HG03039 (cell line): ENCODE measurements at regions not wholly inside any gene's neighbourhood (a gene's known extent, or its start where the extent isn't known, plus 50 kb on each side); places are given as distances from the start of the nearest gene placed in this dataset.
"Not testable (repeated sequence)": the region's sequence is repeated elsewhere in the genome, so short reads cannot be mapped to it uniquely, and the experiment has no call there.

Experiments
- ATAC-seq: cut with Tn5 transposase; IDR thresholded peaks from one replicate; pipeline ENCODE4 v1.9.1; 2021; ENCODE audit warnings: mild to moderate bottlenecking, moderate library complexity; ENCODE audit not compliant: unreplicated experiment

- no peak for ATAC-seq
Observed at GRCh38 chr2:37569131-37569823, 102.2 kb downstream of the CDC42EP3 start.

DNA sequence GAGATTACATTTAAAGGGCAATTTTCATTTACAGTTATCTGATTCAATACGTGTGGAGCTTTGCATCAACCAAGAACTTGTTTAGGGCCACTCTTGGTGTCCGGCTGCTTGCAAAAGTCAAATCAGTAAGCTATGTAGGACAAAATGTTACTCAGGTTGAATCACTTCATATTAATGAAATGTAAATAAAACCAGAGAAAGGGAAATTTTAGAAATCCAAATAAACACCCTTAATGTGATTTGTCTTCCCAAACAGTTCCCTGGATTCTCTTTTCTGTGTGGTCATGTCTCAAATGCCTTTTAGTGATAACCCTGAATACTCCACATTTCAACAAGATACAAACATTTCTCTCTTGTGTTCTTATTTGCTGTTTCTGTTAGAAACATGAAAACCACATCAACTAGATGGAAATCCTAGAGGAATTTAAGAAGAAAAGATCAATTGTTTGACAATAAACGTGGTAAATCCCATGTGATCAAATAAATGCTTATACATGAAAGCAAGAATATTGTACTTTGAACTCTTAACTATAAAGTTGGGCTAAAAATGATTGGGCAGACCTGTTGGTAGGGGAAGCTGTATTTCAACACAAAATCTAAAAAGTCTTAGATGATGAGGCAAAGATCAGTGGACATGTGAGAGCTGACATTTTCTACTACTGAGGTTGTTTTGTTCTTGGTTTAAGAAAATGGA lies 101.3 kb downstream of the CDC42EP3 start:
- ATAC-seq = no peak

GRCh38 chr2:37570773-37571586 lies 100.5 kb downstream of the CDC42EP3 start:
- ATAC-seq = peak; percentile 89

DNA sequence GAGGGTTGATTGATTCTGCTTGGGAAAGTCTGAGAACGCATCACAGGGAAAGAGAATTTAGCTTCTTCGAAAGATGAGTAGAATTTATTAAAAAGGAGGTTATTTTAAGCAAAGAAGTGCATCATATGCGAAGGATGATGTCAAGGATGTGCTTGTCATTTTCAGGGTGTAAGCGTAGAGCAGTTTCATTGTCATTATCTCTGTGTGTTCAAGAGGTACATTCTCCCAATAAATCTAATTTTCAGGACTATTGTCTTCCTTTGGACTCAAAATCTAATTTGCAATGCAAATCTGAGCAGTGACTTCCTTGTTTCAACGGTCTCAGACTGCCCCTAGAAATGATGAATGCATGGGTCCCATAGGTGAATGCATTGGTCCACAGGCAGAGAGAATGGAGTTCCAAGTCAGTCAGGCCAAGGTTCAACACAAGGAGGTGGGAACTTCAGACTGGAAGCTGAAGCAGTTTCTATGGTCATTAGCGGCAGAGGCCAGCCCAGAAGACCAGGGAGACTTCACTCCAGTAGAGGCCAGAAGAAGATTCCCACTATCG lies 99.8 kb downstream of the CDC42EP3 start:
- ATAC-seq = no peak

DNA sequence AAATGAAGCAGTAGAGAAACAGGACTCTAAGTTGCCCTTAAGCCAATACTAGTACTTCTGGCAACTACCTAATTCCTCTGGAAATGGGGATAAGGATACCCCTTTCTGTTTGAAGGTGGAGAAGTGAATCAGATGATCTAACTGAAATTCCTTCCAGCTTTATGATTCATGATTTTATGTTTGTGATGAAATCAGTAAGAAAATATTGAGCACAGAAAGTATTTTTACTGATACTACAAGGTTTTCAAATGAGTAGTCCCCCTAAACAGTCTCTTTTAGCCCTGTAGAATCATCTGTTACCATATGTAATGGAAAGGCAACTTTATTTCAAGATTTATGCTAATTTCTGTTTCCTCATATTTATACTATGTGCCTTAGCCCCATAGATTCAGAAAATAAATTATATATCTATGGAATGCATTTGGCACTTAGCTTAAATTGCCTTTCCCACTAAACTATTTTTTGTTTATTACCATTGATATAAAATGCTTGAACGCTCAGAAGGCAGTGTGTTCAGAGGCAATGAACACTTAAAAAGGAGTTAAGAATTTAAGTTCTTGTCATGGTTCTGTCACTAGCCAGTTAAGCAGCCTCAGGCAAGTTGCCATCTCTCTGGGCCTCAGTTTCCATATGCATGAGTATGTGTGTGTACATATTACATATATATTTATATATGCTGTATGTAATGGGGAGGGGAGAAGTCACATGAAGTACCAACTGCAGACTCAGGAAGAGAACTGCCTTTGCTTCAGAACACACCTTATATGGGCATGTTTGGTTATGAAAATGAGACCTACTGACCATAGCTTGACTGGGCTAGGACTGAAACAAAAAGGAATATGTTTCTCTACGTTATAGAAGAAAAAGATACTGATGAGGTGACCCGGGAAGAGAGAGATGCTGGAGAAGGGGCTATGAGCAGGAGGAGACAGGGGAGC lies 97.7 kb downstream of the CDC42EP3 start:
- ATAC-seq = peak; percentile 55

- no peak for ATAC-seq
Observed at GRCh38 chr2:37575780-37576179, 95.7 kb downstream of the CDC42EP3 start.

- not testable (repeated sequence) for ATAC-seq
Observed at GRCh38 chr2:37576194-37576593, 95.2 kb downstream of the CDC42EP3 start.

DNA sequence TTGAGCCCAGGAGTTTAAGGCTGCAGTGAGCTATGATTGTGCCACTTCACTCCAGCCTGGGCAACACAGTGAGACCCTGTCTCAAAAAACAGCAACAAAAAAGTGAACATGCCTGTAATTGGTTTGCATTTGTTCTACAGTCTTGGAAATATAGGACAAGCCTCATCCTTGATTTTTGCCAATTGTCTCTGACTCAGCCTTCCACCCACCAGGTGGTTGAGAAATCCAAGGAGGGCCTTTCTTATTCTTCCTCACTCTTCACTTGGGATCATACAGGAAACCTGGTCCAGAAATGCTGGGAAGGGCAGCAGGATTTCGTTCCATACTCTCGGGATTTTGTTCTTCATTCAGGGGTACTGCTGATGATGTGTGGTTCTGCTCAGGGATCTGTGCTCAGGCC lies 94.6 kb downstream of the CDC42EP3 start:
- no peak for ATAC-seq

- no peak for ATAC-seq
Observed at GRCh38 chr2:37579192-37579713, 92.2 kb downstream of the CDC42EP3 start.

DNA sequence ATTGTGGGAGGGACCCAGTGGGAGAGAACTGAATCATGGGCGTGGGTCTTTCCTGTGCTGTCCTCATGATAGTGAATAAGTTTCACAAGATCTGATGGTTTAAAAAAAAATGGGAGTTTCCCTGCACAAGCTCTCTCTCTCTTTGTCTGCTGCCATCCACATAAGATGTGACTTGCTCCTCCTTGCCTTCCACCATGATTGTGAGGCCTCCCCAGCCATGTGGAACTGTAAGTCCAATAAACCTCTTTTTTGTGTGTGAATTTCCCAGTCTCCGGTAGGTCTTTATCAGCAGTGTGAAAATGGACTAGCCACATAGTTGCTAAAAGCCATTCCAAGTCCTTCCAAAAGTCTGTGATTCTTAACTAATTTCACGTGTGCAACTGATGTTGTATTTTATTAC lies 91.5 kb downstream of the CDC42EP3 start:
- ATAC-seq = not testable (repeated sequence)

DNA sequence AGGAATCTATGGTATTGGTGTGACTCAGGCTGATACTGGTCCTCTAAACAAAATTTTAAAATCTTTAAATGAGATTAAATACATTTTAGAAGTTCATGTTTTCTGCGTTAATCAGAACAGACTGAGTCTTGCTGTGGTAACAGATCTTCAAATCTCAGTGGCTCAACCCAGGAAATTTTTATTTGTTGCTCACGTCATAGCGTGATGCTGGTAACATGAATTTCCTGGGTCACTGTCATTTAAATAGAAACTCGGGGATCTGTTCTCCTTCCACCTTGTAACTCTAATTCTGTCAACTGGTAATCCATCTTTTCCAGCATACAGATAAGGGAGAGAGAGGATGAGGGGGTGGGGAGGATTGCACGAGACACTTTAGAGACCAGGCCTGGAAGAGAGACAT lies 90.0 kb downstream of the CDC42EP3 start:
- no peak for ATAC-seq

- no peak for ATAC-seq
Observed at GRCh38 chr2:37582481-37583220, 88.8 kb downstream of the CDC42EP3 start.

GRCh38 chr2:37583402-37583801 lies 88.0 kb downstream of the CDC42EP3 start:
- ATAC-seq = no peak

DNA sequence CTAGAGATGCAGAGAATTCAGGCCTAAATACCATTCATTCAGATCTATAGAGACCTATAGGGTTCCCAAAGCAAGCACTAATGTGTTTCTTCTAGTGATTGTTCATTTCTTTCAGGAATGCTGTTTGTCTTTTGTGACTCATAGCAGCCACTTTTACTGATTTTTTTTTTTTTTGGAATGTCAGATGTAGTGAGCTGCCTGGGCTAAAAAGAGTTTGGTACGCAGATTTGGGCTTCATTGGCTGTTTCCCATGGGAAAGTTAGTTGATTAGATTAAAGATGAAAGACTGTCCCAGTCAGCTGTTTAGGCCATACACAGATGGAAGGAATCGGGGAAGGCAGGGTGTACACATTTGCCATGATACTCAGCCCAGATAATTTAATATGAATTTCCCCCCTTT lies 87.6 kb downstream of the CDC42EP3 start:
- ATAC-seq = no peak

DNA sequence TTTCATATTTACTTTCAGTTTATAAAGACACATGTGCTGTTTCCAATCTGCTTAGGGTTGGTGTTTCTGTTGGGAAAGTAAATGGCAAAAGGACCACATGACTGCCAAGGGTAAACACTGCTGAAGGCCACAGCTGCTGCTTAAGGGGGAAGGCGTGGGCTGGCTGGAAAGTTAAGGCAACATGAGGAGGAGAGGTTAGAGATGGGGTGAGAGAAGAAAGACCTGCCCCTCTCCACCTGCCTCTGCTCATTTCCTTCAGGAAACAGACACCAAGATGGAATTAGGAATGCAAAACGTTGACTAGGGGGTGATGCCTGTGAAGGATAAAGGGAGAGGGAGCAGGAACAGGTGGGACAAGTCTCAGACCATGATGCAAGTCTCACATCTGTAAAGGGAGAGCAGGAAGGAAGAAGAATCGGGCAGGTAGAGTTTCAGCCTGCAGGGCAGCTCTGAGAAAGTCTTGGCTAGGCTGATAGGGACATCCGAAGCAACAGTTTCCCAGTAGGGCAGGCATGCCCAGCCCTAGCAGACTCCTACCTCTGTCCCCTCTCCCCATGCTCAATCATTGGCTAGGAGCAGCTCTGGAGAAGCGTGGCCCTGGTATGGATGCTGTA lies 86.0 kb downstream of the CDC42EP3 start:
- no peak for ATAC-seq

GRCh38 chr2:37585982-37586621 lies 85.3 kb downstream of the CDC42EP3 start:
- ATAC-seq = no peak

DNA sequence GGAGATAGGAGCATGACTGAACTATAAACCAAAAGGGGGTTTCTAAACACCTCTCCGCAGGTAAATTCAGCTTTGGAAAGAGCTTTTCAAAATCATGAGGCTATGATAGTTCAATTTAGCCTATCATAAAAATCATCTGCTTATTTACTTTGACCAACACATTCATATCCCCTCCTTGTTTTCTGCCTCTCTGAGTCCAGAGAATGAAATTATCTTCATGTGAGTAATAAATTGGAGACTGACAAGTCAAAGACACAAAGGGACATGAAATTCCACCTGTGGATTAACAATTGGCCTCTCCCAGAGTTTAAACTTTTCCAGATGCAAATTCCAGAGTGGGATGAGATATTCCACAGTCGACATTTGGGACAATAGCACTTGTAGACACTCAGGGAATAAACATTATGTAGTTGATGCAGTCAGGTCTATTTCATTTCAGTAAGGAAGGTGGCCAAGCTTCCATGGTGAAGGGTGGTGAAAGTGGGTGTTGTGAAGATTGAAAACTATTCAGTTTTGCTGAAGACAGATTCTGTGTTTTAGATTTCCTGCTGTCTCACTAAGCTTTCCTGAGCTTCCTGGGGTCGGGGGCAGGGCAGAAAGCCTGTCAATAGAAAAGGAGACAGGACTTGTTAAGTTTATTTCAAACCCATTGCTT lies 84.7 kb downstream of the CDC42EP3 start:
- ATAC-seq = no peak

DNA sequence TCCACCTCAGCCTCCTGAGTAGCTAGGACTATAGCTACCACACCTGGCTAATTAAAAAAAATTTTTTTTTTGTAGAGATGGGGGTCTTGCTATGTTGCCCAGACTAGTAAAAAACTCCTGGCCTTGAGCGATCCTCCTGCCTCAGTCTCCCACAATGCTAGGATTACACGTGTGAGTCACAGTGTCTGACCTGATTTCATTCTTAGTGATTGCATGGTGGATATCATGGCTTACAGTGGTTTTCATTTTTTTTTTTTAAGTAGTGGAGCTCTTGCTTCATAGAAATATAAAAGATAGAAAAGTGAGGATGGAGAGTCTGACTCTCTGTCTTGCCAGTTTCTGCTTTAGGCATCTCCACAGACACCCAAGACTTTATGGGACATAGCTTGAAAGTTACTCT lies 83.6 kb downstream of the CDC42EP3 start:
- no peak for ATAC-seq
